Vagina (tissue), 2 donors: ENCODE measurements at regions not wholly inside any gene's neighbourhood (a gene's known extent, or its start where the extent isn't known, plus 50 kb on each side); places are given as distances from the start of the nearest gene placed in this dataset.

Experiments used
- CTCF ChIP-seq, 3 experiments: fragments of 450-650 bp in 2 of 3; fragments of 200-600 bp in 1 of 3; sonication (generic) in 1 of 3; IDR thresholded peaks; one replicate each; pipeline ENCODE4 v1.5.1; 2017 to 2019; ENCODE audit warnings: antibody characterized with exemption in 3 of 3, mild to moderate bottlenecking in 2 of 3, moderate library complexity in 2 of 3
- POLR2AphosphoS5 ChIP-seq, 2 donors: sonication (generic); formaldehyde crosslinking; IDR thresholded peaks; one replicate each; pipeline ENCODE4 v1.9.0; 2017; ENCODE audit warnings: antibody characterized with exemption in 2 of 2, mild to moderate bottlenecking in 2 of 2, low read depth in 1 of 2; ENCODE audit not compliant: insufficient read depth in 1 of 2

- TF ChIP-seq CTCF (IDR thresholded peaks at IDR 0.05) = no peak
- TF ChIP-seq POLR2AphosphoS5 (IDR thresholded peaks at IDR 0.05; ENCODE audit: insufficient read depth in 1 of 2, low read depth in 1 of 2) = no peak
Measured at GRCh38 chr1:185610954-185611353, 123.2 kb upstream of the HMCN1 start.
